ENCODE measurements at regions not wholly inside any gene's neighbourhood (a gene's known extent, or its start where the extent isn't known, plus 50 kb on each side); places are given as distances from the start of the nearest gene placed in this dataset.

DNA sequence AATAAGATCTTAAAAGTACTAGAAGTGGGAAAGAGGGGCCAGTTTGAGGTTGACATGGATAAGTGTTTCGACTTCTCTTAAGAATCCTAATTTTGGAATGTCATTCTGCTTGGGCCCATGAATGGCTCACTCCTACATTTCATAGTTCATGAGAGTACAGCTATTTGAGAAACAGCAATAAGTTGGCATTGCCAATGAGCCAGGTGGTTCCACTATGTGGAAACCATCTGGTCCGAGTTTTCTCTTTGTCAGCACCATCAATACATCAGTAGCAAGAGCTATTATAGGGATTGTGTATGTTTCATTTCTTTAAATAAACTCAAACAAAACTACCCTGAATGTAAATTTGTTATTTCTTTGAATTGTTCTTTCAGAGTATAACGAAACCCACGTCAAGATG, 78.1 kb upstream of the NEBL start:
- no peak overlapping the region for H2BK120ac ChIP-seq (replicated peaks; ENCODE audit: low read depth, low read length)
- ChIA-PET POLR2A (ENCODE audit: partially characterized antibody) (no interaction called here), CTCF (ENCODE audit: partially characterized antibody) (no interaction called here)
- H4K5ac ChIP-seq (ENCODE audit: insufficient read length, low read depth, low read length), result no peak overlapping the region
- no peaks in the 10 kb centered on the region for H3K79me2 ChIP-seq (ENCODE audit: control insufficient read depth in 1 of 2, insufficient read depth in 2 of 2, low read length in 2 of 2)
- H3K23me2 ChIP-seq (ENCODE audit: low read depth, low read length), result no peaks in the 10 kb centered on the region
- H3K4me3 ChIP-seq (ENCODE audit: extremely low read depth in 1 of 4, insufficient read depth in 2 of 4, low read depth in 3 of 4, low read length in 4 of 4), result no peak overlapping the region
- H2AFZ ChIP-seq (ENCODE audit: low read length), result no peak overlapping the region
- H4K91ac ChIP-seq (replicated peaks; ENCODE audit: insufficient read length, low read length), result no peak overlapping the region
- FAIRE-seq (no peak), DNase-seq (ENCODE audit: low read depth in 1 of 2, low spot score in 2 of 2) (no peak)
- no peak overlapping the region for H3K27ac ChIP-seq (ENCODE audit: low read depth, low read length)
- no peak overlapping the region for H2BK5ac ChIP-seq (ENCODE audit: low read depth, low read length)
- H3K36me3 ChIP-seq (ENCODE audit: control insufficient read depth in 2 of 4, insufficient read depth in 4 of 4, low read length in 3 of 4), result no peaks in the 10 kb centered on the region
- no peak overlapping the region for H2BK12ac ChIP-seq (ENCODE audit: low read depth, low read length)
- H2BK20ac ChIP-seq (ENCODE audit: low read length), result no peak overlapping the region
- H3K4me1 ChIP-seq (replicated peaks in 1 of 4; ENCODE audit: control insufficient read depth in 3 of 4, insufficient read depth in 4 of 4, low read length in 3 of 4), result peaks cover 0 to 6% (median 2%) of the 10 kb centered on the region in 4 experiments; a peak in 3 of 7 replicates
- H3K4ac ChIP-seq (replicated peaks; ENCODE audit: insufficient read length, low read depth, low read length), result no peak overlapping the region
- no peak overlapping the region for H3K4me2 ChIP-seq (ENCODE audit: insufficient read depth in 1 of 2, low read depth in 2 of 2, low read length in 2 of 2)
- H3K56ac ChIP-seq (replicated peaks; ENCODE audit: insufficient read length, low read depth, low read length), result no peak overlapping the region
- H3K9ac ChIP-seq (replicated peaks in 1 of 4; ENCODE audit: extremely low read depth in 1 of 4, low read depth in 3 of 4, low read length in 3 of 4), result no peak overlapping the region
- no peaks in the 10 kb centered on the region for H3K79me1 ChIP-seq (ENCODE audit: low read depth, low read length)
- no peak for TF ChIP-seq EZH2 (IDR thresholded peaks at IDR 0.05; ENCODE audit: low read depth, low read length, severe bottlenecking)
- TF ChIP-seq KDM5A (IDR thresholded peaks at IDR 0.05; ENCODE audit: low read length), result no peak
- no peak for TF ChIP-seq JUND (IDR thresholded peaks at IDR 0.05; ENCODE audit: low read length)
- no peak for TF ChIP-seq MAFK (IDR thresholded peaks at IDR 0.05; ENCODE audit: low read depth, low read length)
- no peak for TF ChIP-seq BACH1 (IDR thresholded peaks at IDR 0.05; ENCODE audit: low read length)
- TF ChIP-seq RBBP5 (IDR thresholded peaks at IDR 0.05; ENCODE audit: borderline replicate concordance, low read depth, low read length), result no peak
- no peak for TF ChIP-seq EGR1 (IDR thresholded peaks at IDR 0.05; ENCODE audit: borderline replicate concordance, low read depth, low read length)
- TF ChIP-seq SIN3A (conservative IDR thresholded peaks at IDR 0.05 in 1 of 2, IDR thresholded peaks at IDR 0.05 in 1 of 2; ENCODE audit: low read depth in 1 of 2, low read length in 2 of 2), result no peak
- TF ChIP-seq ZNF274 (IDR thresholded peaks at IDR 0.05; ENCODE audit: borderline replicate concordance, extremely low read depth, low read length), result no peak
- TF ChIP-seq RXRA (IDR thresholded peaks at IDR 0.05; ENCODE audit: insufficient read depth, low read depth, low read length), result no peak
- no peak for TF ChIP-seq CREB1 (IDR thresholded peaks at IDR 0.05)
- no peak for TF ChIP-seq SUZ12 (IDR thresholded peaks at IDR 0.05; ENCODE audit: low read length)
- TF ChIP-seq RFX5 (IDR thresholded peaks at IDR 0.05; ENCODE audit: borderline replicate concordance, low read depth, low read length), result no peak
- H2AK5ac ChIP-seq (ENCODE audit: low read depth, low read length), result no peak overlapping the region
- no peak overlapping the region for H3K18ac ChIP-seq (ENCODE audit: extremely low read depth, low read length)
- no peak overlapping the region for H3K23ac ChIP-seq (ENCODE audit: insufficient read length)
- H3K27me3 ChIP-seq (replicated peaks in 1 of 4; ENCODE audit: control insufficient read depth in 3 of 4, extremely low read depth in 1 of 4, insufficient read depth in 3 of 4, low read length in 3 of 4), result no peaks in the 10 kb centered on the region
- no peaks in the 10 kb centered on the region for H4K20me1 ChIP-seq (replicated peaks in 1 of 2; ENCODE audit: control insufficient read depth in 1 of 2, insufficient read depth in 2 of 2, low read length in 2 of 2)
- H2BK15ac ChIP-seq (ENCODE audit: low read length), result no peak overlapping the region
- H3K14ac ChIP-seq (ENCODE audit: insufficient read length), result no peak overlapping the region
- WGBS, 2 experiments (ENCODE audit: extremely low coverage in 1 of 2, insufficient coverage in 1 of 2, insufficient read length in 1 of 2, insufficient replicate concordance in 2 of 2, low coverage in 1 of 2, low lambda C conversion rate in 2 of 2, missing lambda C conversion rate in 1 of 2), result 86% methylated on average over 4 of the region's 4 CpGs; no CpG with 5 or more reads in 1 of the 2 experiments
- H3K9me3 ChIP-seq (ENCODE audit: insufficient read depth in 2 of 2, low read depth in 1 of 2, low read length in 1 of 2), result no peaks in the 10 kb centered on the region
- H4K8ac ChIP-seq (ENCODE audit: extremely low read depth, insufficient read depth, low read length), result no peak overlapping the region
